NT2/D1 (cell line): ENCODE measurements at regions not wholly inside any gene's neighbourhood (a gene's known extent, or its start where the extent isn't known, plus 50 kb on each side); places are given as distances from the start of the nearest gene placed in this dataset.

ENCODE experiments used
- DNase-seq: peaks from one replicate; pipeline ENCODE4 v3.0.0-alpha.2; 2011; ENCODE audit warnings: low read depth, low spot score
- H3K27me3 ChIP-seq: 2 replicates; pipeline ENCODE4 v1.6.0; 2011; ENCODE audit warnings: mild to moderate bottlenecking; ENCODE audit not compliant: insufficient read length, insufficient read depth
- H3K36me3 ChIP-seq: 2 replicates; pipeline ENCODE4 v1.6.1; 2011; ENCODE audit warnings: mild to moderate bottlenecking, low read length, mixed read lengths; ENCODE audit not compliant: insufficient read depth, insufficient read length
- H3K4me1 ChIP-seq: 2 replicates; pipeline ENCODE4 v1.5.1; 2011; ENCODE audit not compliant: insufficient read depth, insufficient read length
- H3K4me3 ChIP-seq: 2 replicates; pipeline ENCODE4 v1.5.1; 2011; ENCODE audit warnings: low read depth; ENCODE audit not compliant: insufficient read length
- H3K9ac ChIP-seq: 2 replicates; pipeline ENCODE4 v1.6.0; 2011; ENCODE audit warnings: low read depth; ENCODE audit not compliant: insufficient read length
- H3K9me3 ChIP-seq: 2 replicates; pipeline ENCODE4 v1.5.1; 2011; ENCODE audit warnings: mild to moderate bottlenecking, low read length; ENCODE audit not compliant: insufficient read depth
- SUZ12 ChIP-seq: IDR thresholded peaks from 2 replicates; pipeline ENCODE4 v1.6.1; 2011; ENCODE audit not compliant: insufficient read length, insufficient read depth; ENCODE audit errors: extremely low read depth
- YY1 ChIP-seq: IDR thresholded peaks from 2 replicates; pipeline ENCODE4 v1.6.1; 2011; ENCODE audit not compliant: insufficient read length, insufficient read depth
- ZNF274 ChIP-seq: IDR thresholded peaks from 2 replicates; pipeline ENCODE4 v1.6.1; 2011; ENCODE audit warnings: mild to moderate bottlenecking, low read depth, low read length

- no peak for DNase-seq
- Histone ChIP-seq H3K9me3 (peaks cover 11% of the 10 kb centered on the region; the same call in 1 of the 2 replicates), H3K4me3 (no peak overlapping the region), H3K9ac (no peak overlapping the region), H3K36me3 (no peaks in the 10 kb centered on the region), H3K27me3 (no peaks in the 10 kb centered on the region), H3K4me1 (no peaks in the 10 kb centered on the region)
- TF ChIP-seq YY1 (no peak), ZNF274 (no peak), SUZ12 (no peak)
These were observed 221.1 kb upstream of the PBX1 start for GRCh38 chr1:164337885-164338284.

GRCh38 chr1:164343189-164343588 lies 215.8 kb upstream of the PBX1 start:
- no peak for DNase-seq
- Histone ChIP-seq H3K9me3 (peaks cover 17% of the 10 kb centered on the region), H3K27me3 (no peaks in the 10 kb centered on the region), H3K9ac (no peak overlapping the region), H3K36me3 (no peaks in the 10 kb centered on the region), H3K4me3 (no peak overlapping the region), H3K4me1 (no peaks in the 10 kb centered on the region)
- no peak for TF ChIP-seq YY1
- no peak for TF ChIP-seq ZNF274
- TF ChIP-seq SUZ12: no peak

GRCh38 chr1:164347980-164348379 lies 211.0 kb upstream of the PBX1 start:
- no peak for DNase-seq
- TF ChIP-seq SUZ12: no peak
- TF ChIP-seq ZNF274: no peak
- H3K27me3 ChIP-seq: no peaks in the 10 kb centered on the region

GRCh38 chr1:164356511-164356910 lies 202.5 kb upstream of the PBX1 start:
- Histone ChIP-seq H3K9me3 (no peaks in the 10 kb centered on the region), H3K27me3 (no peaks in the 10 kb centered on the region)
- no peak for DNase-seq

More at GRCh38 chr1:164347980-164348379, 211.0 kb upstream of the PBX1 start:
- H3K9me3 ChIP-seq: peaks cover 24% of the 10 kb centered on the region
- no peak overlapping the region for H3K4me3 ChIP-seq
- no peaks in the 10 kb centered on the region for H3K36me3 ChIP-seq
- H3K4me1 ChIP-seq: no peaks in the 10 kb centered on the region
- no peak overlapping the region for H3K9ac ChIP-seq

GRCh38 chr1:164360265-164360664 lies 198.7 kb upstream of the PBX1 start:
- DNase-seq: no peak
- H3K4me1 ChIP-seq: no peaks in the 10 kb centered on the region
- H3K9me3 ChIP-seq: no peaks in the 10 kb centered on the region
- H3K36me3 ChIP-seq: no peaks in the 10 kb centered on the region
- no peak for TF ChIP-seq ZNF274
- TF ChIP-seq SUZ12: no peak
- no peak for TF ChIP-seq YY1
- H3K27me3 ChIP-seq: no peaks in the 10 kb centered on the region
- H3K4me3 ChIP-seq: no peak overlapping the region
- H3K9ac ChIP-seq: no peak overlapping the region

More at GRCh38 chr1:164356511-164356910, 202.5 kb upstream of the PBX1 start:
- Histone ChIP-seq H3K9ac (no peak overlapping the region), H3K36me3 (no peaks in the 10 kb centered on the region), H3K4me3 (no peak overlapping the region), H3K4me1 (no peaks in the 10 kb centered on the region)
- no peak for TF ChIP-seq ZNF274
- TF ChIP-seq YY1: no peak
- TF ChIP-seq SUZ12: no peak

- H3K9ac ChIP-seq: no peak overlapping the region
- no peak for DNase-seq
- H3K4me3 ChIP-seq: no peak overlapping the region
- no peaks in the 10 kb centered on the region for H3K4me1 ChIP-seq
- TF ChIP-seq ZNF274: no peak
- no peak for TF ChIP-seq SUZ12
- TF ChIP-seq YY1: no peak
- no peaks in the 10 kb centered on the region for H3K36me3 ChIP-seq
- peaks cover 10% of the 10 kb centered on the region; the same call in 1 of the 2 replicates for H3K9me3 ChIP-seq
- H3K27me3 ChIP-seq: no peaks in the 10 kb centered on the region
These were observed 197.1 kb upstream of the PBX1 start for GRCh38 chr1:164361927-164362326.

GRCh38 chr1:164363980-164364379 lies 195.0 kb upstream of the PBX1 start:
- no peaks in the 10 kb centered on the region for H3K36me3 ChIP-seq
- H3K9ac ChIP-seq: no peak overlapping the region
- H3K4me3 ChIP-seq: no peak overlapping the region
- H3K9me3 ChIP-seq: peaks cover 11% of the 10 kb centered on the region; the same call in 1 of the 2 replicates
- H3K4me1 ChIP-seq: no peaks in the 10 kb centered on the region
- DNase-seq: no peak
- TF ChIP-seq YY1 (no peak), SUZ12 (no peak), ZNF274 (no peak)
- H3K27me3 ChIP-seq: no peaks in the 10 kb centered on the region

- Histone ChIP-seq H3K4me3 (no peak overlapping the region), H3K9ac (no peak overlapping the region), H3K9me3 (peaks cover 11% of the 10 kb centered on the region; the same call in 1 of the 2 replicates), H3K36me3 (no peaks in the 10 kb centered on the region), H3K27me3 (no peaks in the 10 kb centered on the region), H3K4me1 (no peaks in the 10 kb centered on the region)
- no peak for TF ChIP-seq YY1
- no peak for TF ChIP-seq ZNF274
- TF ChIP-seq SUZ12: no peak
- no peak for DNase-seq
These were observed 193.0 kb upstream of the PBX1 start for GRCh38 chr1:164366014-164366413.
